ENCODE measurements at regions not wholly inside any gene's neighbourhood (a gene's known extent, or its start where the extent isn't known, plus 50 kb on each side); places are given as distances from the start of the nearest gene placed in this dataset.

DNA sequence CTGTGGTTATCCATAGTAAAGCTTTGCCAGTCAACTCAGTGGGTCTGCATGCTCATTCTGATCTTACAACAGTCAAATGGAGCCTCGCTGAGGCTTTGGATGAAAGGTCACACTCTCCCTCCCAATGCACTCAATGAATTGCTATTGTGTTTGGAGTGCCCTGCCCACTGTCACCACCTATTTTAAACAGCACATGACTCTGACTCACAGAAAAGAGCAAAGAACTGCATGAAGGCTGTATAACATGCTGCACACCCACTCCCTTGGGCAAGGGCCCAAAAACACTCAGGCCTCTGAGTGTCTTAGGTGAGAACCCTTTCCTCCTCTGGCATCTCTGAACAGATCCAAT, 118.7 kb upstream of the CCDC112 start:
- DNase-seq (ENCODE audit: extremely low spot score in 2 of 2): no peak
- Histone ChIP-seq H3K36me3 (no peaks in the 10 kb centered on the region), H3K4me3 (no peak overlapping the region), H3K9me3 (no peaks in the 10 kb centered on the region), H3K27me3 (no peaks in the 10 kb centered on the region), H3K4me1 (peaks cover 7% of the 10 kb centered on the region), H3K27ac (peak overlapping the region; percentile 36)
- intact Hi-C loops (cut with DNase I): no loop called here
- TF ChIP-seq POLR2AphosphoS5 (IDR thresholded peaks at IDR 0.05; ENCODE audit: insufficient read depth in 1 of 2, low read depth in 1 of 2): peak in 1 of 2 donors; percentile 26
- no peak for TF ChIP-seq POLR2A (IDR thresholded peaks at IDR 0.05)
- TF ChIP-seq, protein P1, sequence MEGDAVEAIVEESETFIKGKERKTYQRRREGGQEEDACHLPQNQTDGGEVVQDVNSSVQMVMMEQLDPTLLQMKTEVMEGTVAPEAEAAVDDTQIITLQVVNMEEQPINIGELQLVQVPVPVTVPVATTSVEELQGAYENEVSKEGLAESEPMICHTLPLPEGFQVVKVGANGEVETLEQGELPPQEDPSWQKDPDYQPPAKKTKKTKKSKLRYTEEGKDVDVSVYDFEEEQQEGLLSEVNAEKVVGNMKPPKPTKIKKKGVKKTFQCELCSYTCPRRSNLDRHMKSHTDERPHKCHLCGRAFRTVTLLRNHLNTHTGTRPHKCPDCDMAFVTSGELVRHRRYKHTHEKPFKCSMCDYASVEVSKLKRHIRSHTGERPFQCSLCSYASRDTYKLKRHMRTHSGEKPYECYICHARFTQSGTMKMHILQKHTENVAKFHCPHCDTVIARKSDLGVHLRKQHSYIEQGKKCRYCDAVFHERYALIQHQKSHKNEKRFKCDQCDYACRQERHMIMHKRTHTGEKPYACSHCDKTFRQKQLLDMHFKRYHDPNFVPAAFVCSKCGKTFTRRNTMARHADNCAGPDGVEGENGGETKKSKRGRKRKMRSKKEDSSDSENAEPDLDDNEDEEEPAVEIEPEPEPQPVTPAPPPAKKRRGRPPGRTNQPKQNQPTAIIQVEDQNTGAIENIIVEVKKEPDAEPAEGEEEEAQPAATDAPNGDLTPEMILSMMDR (IDR thresholded peaks at IDR 0.05): no peak

- Histone ChIP-seq H3K27ac (peak overlapping the region; percentile 36), H3K9me3 (no peaks in the 10 kb centered on the region), H3K27me3 (no peaks in the 10 kb centered on the region), H3K36me3 (no peaks in the 10 kb centered on the region), H3K4me1 (peaks cover 1% of the 10 kb centered on the region), H3K4me3 (no peak overlapping the region)
- TF ChIP-seq, protein P1 (IDR thresholded peaks at IDR 0.05): no peak
- no peak for TF ChIP-seq POLR2A (IDR thresholded peaks at IDR 0.05)
- no peak for TF ChIP-seq POLR2AphosphoS5 (IDR thresholded peaks at IDR 0.05; ENCODE audit: insufficient read depth in 1 of 2, low read depth in 1 of 2)
- intact Hi-C loops (cut with DNase I): no loop called here
- DNase-seq (ENCODE audit: extremely low spot score in 2 of 2): no peak
Observed at GRCh38 chr5:115414406-115415142, 118.1 kb upstream of the CCDC112 start.

GRCh38 chr5:115413651-115414050, 117.2 kb upstream of the CCDC112 start:
- no peak for DNase-seq (ENCODE audit: extremely low spot score in 2 of 2)
- Histone ChIP-seq H3K4me1 (no peaks in the 10 kb centered on the region), H3K27me3 (no peaks in the 10 kb centered on the region), H3K27ac (no peak overlapping the region), H3K9me3 (no peaks in the 10 kb centered on the region), H3K36me3 (no peaks in the 10 kb centered on the region), H3K4me3 (no peak overlapping the region)
- TF ChIP-seq, protein P1 (IDR thresholded peaks at IDR 0.05): no peak
- TF ChIP-seq POLR2AphosphoS5 (IDR thresholded peaks at IDR 0.05; ENCODE audit: insufficient read depth in 1 of 2, low read depth in 1 of 2) (no peak), POLR2A (IDR thresholded peaks at IDR 0.05) (no peak)
- intact Hi-C loops (cut with DNase I): no loop called here

GRCh38 chr5:115409094-115409493, 112.6 kb upstream of the CCDC112 start:
- TF ChIP-seq, protein P1 (IDR thresholded peaks at IDR 0.05): no peak
- TF ChIP-seq POLR2AphosphoS5 (IDR thresholded peaks at IDR 0.05; ENCODE audit: insufficient read depth in 1 of 2, low read depth in 1 of 2): no peak
- no peak for TF ChIP-seq POLR2A (IDR thresholded peaks at IDR 0.05)
- no peak for DNase-seq (ENCODE audit: extremely low spot score in 2 of 2)
- no peaks in the 10 kb centered on the region for H3K27me3 ChIP-seq
- no peak overlapping the region for H3K4me3 ChIP-seq
- no peaks in the 10 kb centered on the region for H3K9me3 ChIP-seq
- no peak overlapping the region for H3K27ac ChIP-seq
- intact Hi-C loops (cut with DNase I): no loop called here
- no peaks in the 10 kb centered on the region for H3K36me3 ChIP-seq
- no peaks in the 10 kb centered on the region for H3K4me1 ChIP-seq

DNA sequence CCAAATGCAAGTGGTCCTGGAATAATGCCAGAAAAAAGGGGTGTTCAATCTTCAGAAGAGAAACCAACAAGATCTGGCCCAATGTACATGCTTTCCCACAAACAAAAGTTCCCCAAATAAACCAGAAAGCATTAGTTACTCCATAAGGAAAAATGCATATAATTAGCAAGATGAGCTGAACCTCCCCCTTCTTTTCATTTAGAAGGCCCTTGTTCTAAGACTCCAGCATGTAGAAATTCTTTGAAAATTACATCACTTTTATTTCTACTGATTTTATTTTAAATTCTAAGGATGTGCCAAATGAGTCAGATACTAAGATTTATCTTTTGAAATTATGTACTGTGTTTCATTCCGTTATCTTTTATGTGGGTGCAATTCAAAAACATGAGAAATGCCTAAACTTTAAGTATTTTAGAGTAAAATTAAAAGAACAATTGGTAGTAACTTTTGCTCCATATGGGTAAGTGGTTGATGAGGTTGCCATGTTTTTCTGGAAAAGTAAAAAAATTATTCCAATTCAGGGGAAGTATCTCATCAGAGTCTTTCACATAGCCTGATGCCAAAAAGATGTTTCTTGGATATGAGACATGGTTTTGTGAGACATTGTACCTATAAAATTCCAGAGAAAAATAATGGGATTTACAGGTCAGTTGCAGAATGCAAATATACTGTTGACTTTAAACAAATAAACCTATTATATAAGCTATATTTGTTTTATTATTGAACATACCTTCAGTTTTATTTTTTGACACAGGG, 106.5 kb upstream of the CCDC112 start:
- H3K27ac ChIP-seq: peak overlapping the region; percentile 2
- intact Hi-C loops (cut with DNase I): no loop called here
- no peaks in the 10 kb centered on the region for H3K36me3 ChIP-seq
- H3K27me3 ChIP-seq: no peaks in the 10 kb centered on the region
- peaks cover 9% of the 10 kb centered on the region for H3K4me1 ChIP-seq
- no peaks in the 10 kb centered on the region for H3K9me3 ChIP-seq
- no peak for DNase-seq (ENCODE audit: extremely low spot score in 2 of 2)
- H3K4me3 ChIP-seq: no peak overlapping the region
- TF ChIP-seq, protein P1 (IDR thresholded peaks at IDR 0.05): no peak
- no peak for TF ChIP-seq POLR2A (IDR thresholded peaks at IDR 0.05)
- TF ChIP-seq POLR2AphosphoS5 (IDR thresholded peaks at IDR 0.05; ENCODE audit: insufficient read depth in 1 of 2, low read depth in 1 of 2): no peak

Measured in vagina (tissue), 2 donors.